Right ventricle myocardium superior (tissue), 1 donor: ENCODE measurements at regions not wholly inside any gene's neighbourhood (a gene's known extent, or its start where the extent isn't known, plus 50 kb on each side); places are given as distances from the start of the nearest gene placed in this dataset.
"Not testable (repeated sequence)": the region's sequence is repeated elsewhere in the genome, so short reads cannot be mapped to it uniquely, and the experiment has no call there.

Source experiments
- ATAC-seq: fragments of 200-7000 bp; cut with Tn5 transposase; one replicate; pipeline ENCODE4 v1.9.1; 2020; ENCODE audit warnings: mild to moderate bottlenecking; ENCODE audit not compliant: poor library complexity
- DNase-seq: peaks from one replicate; pipeline ENCODE4 v3.0.0-alpha.2; 2020
- intact Hi-C: fragments of 100-400 bp; cut with DNase I; formaldehyde crosslinking; loops from one replicate; pipeline ENCODE4 v1.11.2; 2022
- donor health status: DM: no; HTN: yes; CAD: no; lungs with severe emphysema.

GRCh38 chr3:6492306-6492705, 368.6 kb upstream of the GRM7 start:
- DNase-seq = no peak
- no peak for ATAC-seq
- intact Hi-C loops = no loop called here

GRCh38 chr3:6498944-6499343, 362.0 kb upstream of the GRM7 start:
- ATAC-seq, DNase-seq, intact Hi-C loops: not testable (repeated sequence)

GRCh38 chr3:6504347-6504746, 356.6 kb upstream of the GRM7 start:
- DNase-seq = no peak
- ATAC-seq = no peak
- intact Hi-C loops = no loop called here

- DNase-seq (no peak), ATAC-seq (no peak)
- intact Hi-C loops = no loop called here
Measured at GRCh38 chr3:6504834-6505233, 356.1 kb upstream of the GRM7 start.

GRCh38 chr3:6508410-6508759, 352.5 kb upstream of the GRM7 start:
- DNase-seq = no peak
- intact Hi-C loops = no loop called here
- no peak for ATAC-seq

GRCh38 chr3:6509576-6509975, 351.3 kb upstream of the GRM7 start:
- intact Hi-C loops = no loop called here
- DNase-seq = no peak

GRCh38 chr3:6510713-6511112, 350.2 kb upstream of the GRM7 start:
- no peak for ATAC-seq
- DNase-seq = no peak
- intact Hi-C loops = no loop called here

More at GRCh38 chr3:6509576-6509975, 351.3 kb upstream of the GRM7 start:
- no peak for ATAC-seq

- DNase-seq = no peak
- intact Hi-C loops = no loop called here
- ATAC-seq = no peak
Measured at GRCh38 chr3:6512172-6512800, 348.6 kb upstream of the GRM7 start.

- intact Hi-C loops = no loop called here
- ATAC-seq (no peak), DNase-seq (no peak)
Measured at GRCh38 chr3:6516143-6516542, 344.8 kb upstream of the GRM7 start.

- ATAC-seq (no peak), DNase-seq (no peak)
- intact Hi-C loops = no loop called here
Measured at GRCh38 chr3:6516694-6517093, 344.2 kb upstream of the GRM7 start.

- ATAC-seq = no peak
- DNase-seq = no peak
- intact Hi-C loops = no loop called here
Measured at GRCh38 chr3:6518709-6519345, 342.1 kb upstream of the GRM7 start.

GRCh38 chr3:6521369-6522113, 339.4 kb upstream of the GRM7 start:
- no peak for DNase-seq
- ATAC-seq = no peak
- intact Hi-C loops = no loop called here

GRCh38 chr3:6522191-6522590, 338.7 kb upstream of the GRM7 start:
- intact Hi-C loops = no loop called here
- DNase-seq (no peak), ATAC-seq (no peak)

- intact Hi-C loops = no loop called here
- no peak for DNase-seq
- ATAC-seq = no peak
Measured at GRCh38 chr3:6523043-6523442, 337.9 kb upstream of the GRM7 start.

GRCh38 chr3:6524479-6524878, 336.4 kb upstream of the GRM7 start:
- DNase-seq (no peak), ATAC-seq (peak; percentile 93)
- intact Hi-C loops = no loop called here

- no peak for DNase-seq
- ATAC-seq = no peak
- intact Hi-C loops = no loop called here
Measured at GRCh38 chr3:6526321-6526720, 334.6 kb upstream of the GRM7 start.

GRCh38 chr3:6526861-6527260, 334.1 kb upstream of the GRM7 start:
- ATAC-seq = no peak

GRCh38 chr3:6528951-6529350, 332.0 kb upstream of the GRM7 start:
- intact Hi-C loops = no loop called here
- ATAC-seq (no peak), DNase-seq (no peak)

More at GRCh38 chr3:6526861-6527260, 334.1 kb upstream of the GRM7 start:
- intact Hi-C loops = no loop called here
- no peak for DNase-seq

GRCh38 chr3:6531153-6531552, 329.8 kb upstream of the GRM7 start:
- intact Hi-C loops = no loop called here
- ATAC-seq = no peak
- no peak for DNase-seq

- no peak for ATAC-seq
- no peak for DNase-seq
- intact Hi-C loops = no loop called here
Measured at GRCh38 chr3:6532101-6532500, 328.8 kb upstream of the GRM7 start.
